Left hindlimb (tissue), 1 donor: ENCODE measurements at regions not wholly inside any gene's neighbourhood (a gene's known extent, or its start where the extent isn't known, plus 50 kb on each side); places are given as distances from the start of the nearest gene placed in this dataset.

Source experiments
- DNase-seq: peaks from one replicate; pipeline ENCODE4 v3.0.0-alpha.2; 2018

- no peak for DNase-seq
These were observed 50.3 kb downstream of the UTRN start for GRCh38 chr6:144335311-144335861.

GRCh38 chr6:144335914-144336313 is 50.8 kb downstream of the UTRN start:
- no peak for DNase-seq

- no peak for DNase-seq
These were observed 51.8 kb downstream of the UTRN start for GRCh38 chr6:144336900-144337299.

GRCh38 chr6:144338474-144338873 is 53.3 kb downstream of the UTRN start:
- DNase-seq, result no peak

DNA sequence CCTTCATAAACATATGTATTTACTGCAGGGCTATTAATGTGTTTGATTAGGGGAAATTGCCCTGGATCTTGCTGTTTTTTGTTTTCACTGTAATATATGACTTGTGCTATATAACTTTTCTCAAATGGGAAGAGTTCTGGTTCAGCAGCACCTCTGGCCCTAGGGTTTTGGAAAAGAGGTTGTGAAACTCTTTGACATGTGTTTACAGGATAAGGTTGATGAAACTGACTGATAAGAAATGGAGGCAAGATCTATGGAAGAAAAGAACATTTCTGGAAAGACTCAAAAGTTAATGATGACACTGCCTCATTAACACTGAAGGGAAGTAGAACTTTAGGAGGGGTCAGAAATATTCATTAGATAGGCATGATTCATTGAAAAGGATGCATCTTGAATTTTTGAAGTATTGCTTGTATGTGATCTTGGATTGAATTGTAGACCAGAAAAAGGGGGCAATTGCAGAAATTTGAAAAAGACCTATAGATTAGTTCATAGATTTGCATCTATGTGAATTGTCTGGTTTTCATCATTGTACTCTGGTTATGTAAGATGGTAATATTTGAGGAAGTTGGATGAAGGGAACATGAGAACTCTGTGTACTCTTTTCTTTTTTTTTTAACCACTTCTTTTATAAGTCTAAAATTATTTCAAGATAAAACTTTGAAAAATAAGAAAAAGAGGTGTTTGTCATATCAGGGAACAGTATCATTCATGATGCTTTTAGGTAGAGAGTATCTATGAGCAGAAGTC is 54.0 kb downstream of the UTRN start:
- no peak for DNase-seq

DNA sequence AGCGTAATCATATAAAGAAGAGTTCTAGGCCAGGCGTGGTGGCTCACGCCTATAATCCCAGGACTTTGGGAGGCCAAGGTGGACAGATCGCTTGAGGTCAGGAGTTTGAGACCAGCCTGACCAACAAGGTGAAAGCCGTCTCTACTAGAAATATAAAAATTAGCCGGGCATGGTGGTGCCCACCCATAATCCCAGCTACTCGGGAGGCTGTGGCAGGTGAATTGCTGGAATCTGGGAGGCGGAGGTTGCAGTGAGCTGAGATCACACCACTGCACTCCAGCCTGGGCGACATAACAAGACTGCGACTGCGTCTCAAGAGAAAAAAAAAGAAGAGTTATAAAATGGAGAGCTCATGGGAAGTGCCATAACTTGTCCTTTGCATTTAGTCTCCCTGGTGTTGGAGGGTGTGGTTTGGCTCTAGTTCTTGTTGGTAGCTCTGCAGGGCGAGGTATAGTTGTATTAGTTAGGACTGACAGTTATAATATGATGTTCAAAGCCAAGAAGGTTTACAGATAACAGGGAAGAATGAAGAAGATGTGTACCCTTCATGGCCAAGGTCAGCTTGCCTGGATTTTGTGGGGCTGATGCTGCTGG is 54.8 kb downstream of the UTRN start:
- DNase-seq, result no peak

DNA sequence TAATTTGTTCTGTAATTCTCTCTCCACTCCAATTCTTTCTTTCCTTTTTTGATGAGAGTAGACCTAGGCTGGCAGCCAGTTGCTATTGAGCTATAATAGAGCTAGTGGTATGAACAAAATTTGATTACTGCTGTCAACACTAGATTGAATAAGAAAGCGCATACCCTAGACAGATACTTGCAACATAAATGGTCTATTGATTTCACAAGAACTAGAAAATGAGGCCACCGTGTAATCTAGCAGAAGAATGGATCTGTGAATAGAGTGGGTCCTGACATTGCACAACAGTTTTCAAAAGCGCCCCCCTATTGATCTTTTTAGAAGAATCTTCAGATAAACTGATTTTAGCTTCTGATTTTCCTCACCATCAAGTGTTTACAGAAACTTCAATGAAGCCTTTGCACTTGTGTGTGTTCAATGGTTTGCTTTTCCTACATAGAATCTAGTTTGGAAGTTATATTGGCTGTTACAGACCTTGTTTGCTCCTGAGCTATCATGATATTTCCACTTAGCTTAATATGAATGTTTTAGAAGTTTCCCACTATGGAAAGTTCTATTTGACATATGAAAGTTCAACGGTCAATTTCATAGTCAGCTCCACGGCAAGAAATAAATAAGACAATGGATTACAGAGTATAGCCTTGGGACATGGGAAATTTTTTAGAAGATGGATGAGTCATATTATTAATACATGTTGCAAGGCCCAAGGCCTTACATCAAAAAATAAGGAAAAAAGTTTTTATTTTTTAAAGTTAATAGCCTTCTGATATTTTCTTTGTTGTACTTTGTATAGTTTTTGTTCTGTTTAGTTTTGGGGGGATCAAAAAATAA is 55.6 kb downstream of the UTRN start:
- DNase-seq, result no peak

DNA sequence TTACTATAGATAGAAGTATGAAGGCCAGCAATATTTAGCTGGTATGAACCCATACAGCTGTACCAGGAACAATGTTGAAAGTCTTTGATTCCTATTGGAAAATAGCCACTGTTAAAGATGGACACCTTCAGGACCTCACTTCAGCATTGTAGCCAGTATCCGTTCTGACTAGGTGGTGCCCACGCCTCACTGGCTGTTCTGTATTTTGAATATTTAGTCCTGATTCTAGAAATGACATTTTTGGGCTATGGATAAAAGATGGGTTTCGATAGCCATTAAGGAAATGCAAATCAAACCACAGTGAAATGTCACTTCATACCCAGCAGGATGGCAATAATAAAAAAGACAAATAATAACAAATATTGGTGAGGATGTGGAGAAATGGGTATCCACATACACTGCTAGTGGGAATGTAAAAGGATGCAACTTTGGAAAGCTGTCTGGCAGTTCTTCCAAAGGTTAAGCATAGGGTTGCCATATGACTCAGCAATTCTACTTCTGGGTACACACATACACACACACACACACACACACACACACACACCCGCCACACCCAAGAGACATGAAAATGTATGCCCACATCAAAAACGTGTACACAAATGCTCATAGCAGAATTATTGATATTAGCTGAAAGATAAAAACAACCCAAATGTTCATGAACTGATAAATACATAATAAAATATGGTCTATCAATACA is 56.8 kb downstream of the UTRN start:
- DNase-seq, result no peak

DNA sequence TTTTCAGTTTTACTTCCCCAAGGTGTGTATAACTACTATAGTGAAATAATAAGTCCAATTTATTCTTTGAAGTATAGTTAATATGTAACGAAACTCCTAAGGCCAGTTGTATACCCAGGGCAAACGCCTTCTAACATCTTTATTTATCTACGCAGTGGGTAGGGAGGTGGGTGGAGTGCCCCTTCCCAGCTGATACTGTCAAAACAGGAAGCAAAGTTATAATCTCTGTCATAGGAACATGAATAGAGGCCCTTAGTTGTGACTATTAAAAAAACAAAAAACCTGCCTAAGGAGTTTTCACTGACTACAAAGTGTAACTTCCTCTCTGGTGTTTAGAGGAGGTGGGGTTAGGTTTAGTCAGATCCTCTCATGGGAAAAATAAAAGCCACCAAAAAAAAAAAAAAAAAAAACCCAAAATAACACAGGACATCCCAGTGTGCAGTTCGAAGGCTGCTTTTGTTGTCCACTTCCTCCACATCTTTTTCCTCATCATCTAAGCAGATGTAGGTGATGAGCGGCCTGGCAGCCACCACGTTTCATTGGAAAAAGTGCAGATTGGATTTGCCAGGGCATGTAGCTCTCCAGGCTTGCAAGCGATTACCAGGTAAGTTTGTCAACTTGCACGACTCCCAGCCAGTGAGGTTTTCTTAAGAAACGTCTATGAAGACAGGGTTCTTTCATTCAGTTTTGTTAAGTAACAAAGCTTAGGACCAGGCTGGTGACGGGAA is 58.7 kb downstream of the UTRN start:
- no peak for DNase-seq

DNA sequence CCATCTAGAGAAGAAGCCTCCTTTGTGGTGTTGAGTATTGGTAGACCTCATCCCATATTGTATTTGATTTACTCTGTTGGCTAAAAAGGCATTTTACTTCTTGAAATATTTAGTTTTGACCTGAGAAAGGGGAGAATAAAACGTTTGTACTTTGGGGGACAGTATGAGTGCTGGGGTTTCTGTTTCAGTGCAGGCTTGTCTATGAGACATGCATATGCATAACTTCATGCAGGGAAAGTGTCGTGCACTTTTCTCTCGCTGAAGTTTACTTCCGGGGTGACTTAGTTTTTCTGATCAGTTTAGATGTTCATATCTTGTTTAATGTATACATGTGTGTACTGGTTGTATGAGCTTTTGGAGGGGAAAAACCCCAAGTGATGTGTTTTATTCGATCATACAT is 59.5 kb downstream of the UTRN start:
- DNase-seq, result no peak

GRCh38 chr6:144345451-144345850 is 60.3 kb downstream of the UTRN start:
- no peak for DNase-seq

DNA sequence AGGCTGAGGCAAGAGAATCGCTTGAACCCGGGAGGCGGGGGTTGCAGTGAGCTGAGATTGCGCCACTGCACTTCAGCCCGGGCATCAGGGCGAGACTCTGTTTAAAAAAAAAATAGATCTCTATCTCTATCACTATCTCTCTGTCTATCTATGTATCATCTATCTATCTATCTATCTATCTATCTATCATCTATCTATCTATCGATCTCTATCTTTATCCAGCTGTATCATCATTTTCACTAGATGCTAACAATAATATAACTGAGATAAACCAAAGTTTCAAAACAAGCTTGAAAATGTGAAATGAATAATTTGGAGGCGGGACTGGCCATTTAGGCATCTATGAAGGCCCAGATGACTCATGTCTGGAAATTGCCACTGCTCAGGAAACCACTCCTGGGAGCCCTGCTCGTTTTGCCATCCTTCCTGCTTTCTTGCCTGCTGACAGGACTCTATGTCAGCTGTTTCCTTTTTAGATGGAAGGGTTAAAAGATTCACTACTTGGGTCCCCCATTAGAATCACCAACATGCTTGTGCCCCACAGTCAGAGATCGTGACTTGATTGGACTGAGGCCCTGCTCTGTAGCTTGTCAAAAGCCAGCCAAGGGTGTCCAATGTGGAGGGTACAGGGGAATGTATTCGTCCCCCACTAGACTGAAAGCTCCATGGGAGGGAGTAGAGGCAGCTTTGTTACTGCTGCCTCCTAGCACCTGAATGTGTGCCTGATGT is 61.7 kb downstream of the UTRN start:
- no peak for DNase-seq

DNA sequence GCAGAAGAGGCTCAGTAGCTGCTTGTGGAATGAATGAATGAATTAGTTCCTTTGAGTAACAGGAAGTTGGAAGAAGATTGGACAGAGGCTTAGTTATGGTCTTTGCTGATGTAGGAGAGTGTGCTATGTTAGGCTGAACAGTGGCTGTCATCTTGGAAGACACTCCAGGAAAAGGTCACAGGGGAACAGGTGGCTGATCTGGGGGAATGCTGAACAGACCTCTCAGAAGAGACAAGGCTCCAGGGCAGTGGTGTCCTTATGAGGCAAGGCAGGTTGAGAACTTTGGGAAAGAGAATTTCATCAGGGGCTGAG is 62.3 kb downstream of the UTRN start:
- no peak for DNase-seq

GRCh38 chr6:144347933-144348332 is 62.8 kb downstream of the UTRN start:
- DNase-seq, result no peak

DNA sequence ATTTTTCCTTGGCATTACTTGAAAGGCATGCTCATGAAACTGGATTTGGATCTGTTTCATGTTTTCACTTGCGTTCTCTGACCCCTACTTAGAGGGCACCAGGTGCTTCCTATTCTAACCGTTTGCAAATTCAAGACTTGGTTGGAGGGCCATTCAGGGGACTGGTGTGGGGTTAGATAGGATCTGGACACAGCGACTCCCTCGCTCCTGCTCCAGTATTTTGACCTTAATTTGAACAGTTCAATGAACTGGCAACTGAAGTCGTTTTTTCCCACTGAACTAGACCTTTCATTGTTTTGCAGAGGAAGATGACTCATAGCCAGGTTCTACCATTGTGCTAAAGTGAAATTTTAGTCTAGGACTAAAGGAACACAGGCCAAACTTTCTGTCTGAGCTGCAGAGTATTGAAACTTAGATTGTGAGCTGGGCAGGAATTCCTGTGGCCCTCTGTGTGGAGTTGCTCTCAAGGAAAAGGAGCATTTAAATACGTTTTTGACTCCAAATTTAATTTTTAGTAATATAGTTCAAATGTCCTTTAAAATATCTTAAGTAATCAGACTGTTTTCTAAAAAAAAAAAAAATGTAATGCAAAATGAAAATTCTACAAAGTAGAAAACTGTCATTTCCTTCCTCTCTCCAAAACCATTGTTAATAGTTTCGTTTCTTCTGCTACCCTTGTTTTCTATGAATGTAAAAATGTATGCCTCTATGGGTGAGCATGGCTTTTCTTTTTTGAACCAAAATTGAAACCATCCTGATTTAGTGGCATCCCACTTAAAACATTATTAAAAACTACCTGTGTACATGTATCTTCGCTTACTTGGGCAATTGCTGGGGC is 64.8 kb downstream of the UTRN start:
- no peak for DNase-seq

DNA sequence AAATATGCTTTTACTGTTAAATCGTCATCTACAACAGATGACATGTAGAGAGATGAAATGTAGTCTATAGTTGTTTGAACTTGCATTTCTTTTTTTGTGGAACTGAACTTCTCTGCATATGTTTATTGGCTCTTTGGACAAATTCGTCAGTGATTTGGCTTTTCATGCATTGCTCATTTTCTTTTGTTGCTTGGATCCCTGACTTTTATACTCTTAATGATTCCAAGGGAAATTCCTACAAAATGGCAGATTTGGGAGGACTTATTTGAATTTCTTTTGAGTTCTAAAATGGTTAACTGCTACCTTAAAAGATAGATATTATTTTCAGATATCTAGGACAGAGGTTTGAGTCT is 65.4 kb downstream of the UTRN start:
- no peak for DNase-seq

GRCh38 chr6:144351379-144352127 is 66.4 kb downstream of the UTRN start:
- DNase-seq, result no peak

- no peak for DNase-seq
These were observed 67.2 kb downstream of the UTRN start for GRCh38 chr6:144352331-144352730.

DNA sequence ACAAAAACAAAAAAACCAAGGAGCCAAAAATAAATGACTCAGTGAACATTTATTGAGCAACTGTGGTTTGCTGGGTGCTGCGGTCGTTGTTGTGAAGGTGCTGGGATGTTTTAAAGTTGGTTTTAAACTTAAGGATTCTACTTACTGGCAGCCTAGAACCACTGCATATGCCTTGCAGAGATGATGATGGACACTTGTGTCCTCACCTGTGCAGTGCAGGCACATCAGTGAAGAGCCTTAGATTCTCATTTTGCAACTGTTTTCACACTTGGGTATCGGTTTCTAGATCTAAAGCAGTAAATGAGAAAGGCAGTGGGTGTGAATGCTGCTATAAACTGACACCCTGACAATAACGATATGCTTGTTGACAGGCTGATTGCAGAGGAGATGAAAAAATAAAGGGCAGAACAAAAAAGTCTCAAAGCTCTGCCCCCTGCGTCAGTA is 68.8 kb downstream of the UTRN start:
- no peak for DNase-seq

DNA sequence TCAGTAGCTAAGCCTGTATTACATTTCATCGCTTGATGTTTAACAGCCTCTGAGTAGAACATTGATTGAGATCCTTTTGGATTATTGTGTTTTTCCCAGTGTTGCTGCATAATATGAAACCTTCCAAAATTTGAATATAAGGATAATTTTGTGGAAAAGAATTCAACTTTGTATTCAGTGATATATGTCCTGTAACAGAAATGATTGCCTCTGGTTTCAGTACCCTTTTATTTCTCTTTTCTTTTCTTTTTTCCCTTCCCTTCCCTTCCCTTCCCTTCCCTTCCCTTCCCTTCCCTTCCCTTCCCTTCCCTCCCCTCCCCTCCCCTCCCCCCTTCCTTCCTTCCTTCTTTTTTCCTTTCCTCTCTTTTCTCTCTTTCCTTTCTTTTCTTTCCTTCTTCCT is 74.6 kb downstream of the UTRN start:
- no peak for DNase-seq
